HG02840 (cell line): ENCODE measurements at regions not wholly inside any gene's neighbourhood (a gene's known extent, or its start where the extent isn't known, plus 50 kb on each side); places are given as distances from the start of the nearest gene placed in this dataset.
"Not testable (repeated sequence)": the region's sequence is repeated elsewhere in the genome, so short reads cannot be mapped to it uniquely, and the experiment has no call there.

ENCODE experiments used
- ATAC-seq: cut with Tn5 transposase; IDR thresholded peaks from one replicate; pipeline ENCODE4 v1.9.1; 2021; ENCODE audit warnings: mild to moderate bottlenecking, moderate library complexity, moderate number of reproducible peaks; ENCODE audit not compliant: unreplicated experiment, low FRiP score

DNA sequence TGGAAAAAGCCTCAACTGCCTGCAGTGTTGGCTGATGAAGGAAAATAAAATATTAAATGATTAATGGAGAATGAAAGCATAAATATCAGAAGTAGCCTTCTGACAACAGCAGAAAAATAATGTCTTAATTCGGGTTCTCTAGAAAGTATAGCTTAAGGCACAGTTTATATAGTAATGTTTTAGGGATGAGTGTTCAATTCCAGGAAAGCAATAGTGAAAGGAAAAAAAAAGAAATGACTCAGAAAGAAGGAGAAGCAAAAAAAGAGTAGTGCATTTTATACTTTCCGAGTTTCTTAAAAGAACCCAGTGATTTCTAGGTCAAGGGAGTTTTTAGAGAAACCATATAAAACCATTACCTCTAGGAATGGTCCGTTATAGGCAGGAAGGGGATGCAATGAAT, 137.3 kb downstream of the HTR1B start:
- ATAC-seq = no peak

- ATAC-seq = no peak
Observed at GRCh38 chr6:77324866-77325265, 138.4 kb downstream of the HTR1B start.

DNA sequence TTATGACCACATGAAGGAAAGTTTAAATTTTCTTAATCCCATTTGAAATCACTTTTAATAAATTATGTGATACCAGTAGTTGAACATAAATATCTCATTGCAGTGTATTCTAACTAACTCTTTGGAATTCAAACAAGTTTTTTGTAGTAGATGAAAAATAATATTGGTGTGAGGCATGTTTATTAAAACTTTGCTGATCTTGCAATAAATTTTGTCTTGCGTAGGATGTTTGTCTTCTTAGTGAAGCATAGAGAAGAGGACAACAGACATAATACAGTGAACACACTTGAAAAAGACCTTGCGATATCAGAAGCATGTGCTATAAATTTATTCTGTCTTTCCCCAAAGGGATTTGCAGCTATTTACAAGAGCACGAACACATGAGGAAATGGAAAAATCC, 140.7 kb downstream of the HTR1B start:
- ATAC-seq = no peak

- ATAC-seq = no peak
Observed at GRCh38 chr6:77318256-77318655, 145.0 kb downstream of the HTR1B start.

- no peak for ATAC-seq
Observed at GRCh38 chr6:77313595-77313994, 149.7 kb downstream of the HTR1B start.

DNA sequence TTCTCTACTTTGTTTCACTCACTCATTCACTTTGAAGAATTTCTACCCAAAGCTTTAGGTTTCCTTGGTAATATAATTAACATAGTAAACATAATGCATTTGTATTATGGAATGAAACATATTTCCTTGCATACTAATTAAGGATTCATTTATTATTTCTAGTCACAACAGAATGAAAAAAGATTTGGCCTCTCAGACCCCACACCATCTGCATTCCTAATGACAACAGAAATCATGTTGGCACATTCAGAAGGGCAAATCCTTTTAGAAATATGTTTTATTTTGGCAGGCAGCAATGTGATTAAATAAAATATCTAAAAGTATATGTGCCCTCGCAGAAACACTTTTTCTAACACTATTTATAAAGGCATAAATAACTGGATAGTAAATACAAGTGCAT, 163.4 kb downstream of the HTR1B start:
- ATAC-seq = no peak

DNA sequence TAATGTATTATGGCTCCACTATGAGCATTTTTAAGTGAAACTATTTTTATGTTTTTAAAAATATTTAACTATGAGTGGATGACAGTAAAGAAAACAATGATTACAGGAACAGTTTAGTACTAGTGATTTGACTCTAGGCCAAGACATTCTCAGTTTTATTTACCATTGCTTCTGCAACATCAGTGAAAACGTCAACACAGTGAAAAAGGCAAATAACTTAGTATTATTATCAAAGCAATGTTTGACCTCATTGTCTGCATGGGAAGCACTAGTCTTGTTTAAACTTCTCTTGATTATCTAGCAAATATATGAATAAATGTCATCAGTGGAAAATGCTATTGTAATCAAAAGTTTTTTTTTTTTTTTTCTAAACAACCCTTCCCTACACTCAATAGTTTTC, 165.0 kb downstream of the HTR1B start:
- ATAC-seq = no peak

DNA sequence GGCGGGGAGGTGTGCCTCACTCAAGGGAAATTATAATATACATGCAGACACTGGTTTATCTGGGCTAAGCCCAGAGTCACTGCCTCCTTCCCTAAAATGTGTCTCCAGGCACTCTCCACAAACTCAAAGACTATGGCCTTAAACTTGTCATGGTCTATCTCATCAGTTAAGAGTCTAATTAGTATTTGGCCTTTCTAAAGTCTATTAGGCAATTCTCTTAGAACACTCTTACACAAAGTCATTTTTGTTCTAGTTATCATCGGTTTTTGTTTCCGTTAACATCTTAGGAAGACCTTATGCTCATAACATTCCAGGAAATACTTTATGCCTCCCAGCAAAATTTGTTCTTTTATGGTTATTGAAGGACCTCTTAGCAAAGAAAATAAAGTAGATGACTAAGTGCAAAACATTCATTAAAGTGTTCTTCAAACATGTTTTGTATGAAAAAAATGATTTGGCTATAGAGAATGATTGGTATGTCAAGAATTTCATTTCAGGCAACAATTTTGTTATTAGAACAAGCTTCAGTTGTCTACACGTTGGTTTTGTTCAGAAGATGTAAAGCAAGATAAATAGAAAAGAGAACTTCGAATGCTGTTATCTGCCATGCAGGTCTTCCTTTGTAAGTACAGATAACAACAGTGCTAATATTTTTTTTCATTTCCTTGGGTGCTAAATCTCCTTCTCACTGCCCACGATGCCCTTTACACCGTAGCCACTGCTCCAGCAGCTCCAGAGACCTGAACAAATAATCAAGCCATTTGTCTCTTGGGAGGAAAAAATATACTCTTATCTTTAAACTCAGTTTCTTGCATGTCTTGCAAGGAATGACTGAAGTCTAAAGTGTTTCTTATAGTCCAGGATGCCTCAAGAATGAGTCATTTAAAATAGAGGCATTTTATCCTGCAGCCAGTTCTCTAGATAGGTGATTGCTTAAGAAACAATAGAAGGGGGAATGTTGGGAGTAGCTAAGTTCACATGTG, 170.4 kb downstream of the HTR1B start:
- no peak for ATAC-seq

- no peak for ATAC-seq
Observed at GRCh38 chr6:77290798-77291197, 172.5 kb downstream of the HTR1B start.

DNA sequence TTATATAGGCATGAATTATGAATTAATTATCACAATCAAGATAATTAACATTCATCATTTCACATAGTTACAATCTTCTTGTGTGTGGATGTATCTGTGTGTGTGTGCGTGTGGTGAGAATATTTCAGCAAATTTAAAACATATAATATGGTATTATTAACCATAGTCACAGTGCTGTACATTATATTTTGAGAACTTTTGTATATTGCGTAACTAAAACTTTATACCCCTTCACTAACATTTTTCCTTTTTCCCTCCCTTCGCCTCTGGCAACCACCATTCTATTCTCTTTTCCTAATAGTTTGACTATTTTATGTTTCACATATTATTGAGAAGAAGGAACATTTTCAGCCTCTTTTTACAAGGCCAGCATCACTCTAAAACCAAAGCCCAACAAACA, 176.8 kb downstream of the HTR1B start:
- ATAC-seq = no peak

GRCh38 chr6:77273929-77274328, 189.4 kb downstream of the HTR1B start:
- no peak for ATAC-seq

DNA sequence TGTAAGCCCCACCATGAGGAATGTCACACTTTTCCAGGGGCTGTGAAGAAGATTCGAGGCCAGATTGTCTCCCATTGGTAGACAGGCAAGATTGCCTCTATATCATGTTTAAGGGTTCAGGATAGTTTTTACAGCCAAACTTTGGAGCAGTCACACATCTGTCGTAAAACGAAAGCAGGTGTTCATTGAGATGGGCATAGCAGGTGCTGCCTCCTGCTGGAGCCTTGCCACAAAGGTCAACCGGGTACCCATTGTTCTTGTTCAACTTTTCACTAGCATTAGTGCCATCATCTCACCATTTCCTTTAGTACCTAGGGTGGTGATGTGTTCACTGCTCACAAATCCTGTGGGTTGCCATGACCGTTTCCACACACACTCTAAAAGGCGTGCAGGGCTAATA, 198.3 kb downstream of the HTR1B start:
- ATAC-seq = no peak

DNA sequence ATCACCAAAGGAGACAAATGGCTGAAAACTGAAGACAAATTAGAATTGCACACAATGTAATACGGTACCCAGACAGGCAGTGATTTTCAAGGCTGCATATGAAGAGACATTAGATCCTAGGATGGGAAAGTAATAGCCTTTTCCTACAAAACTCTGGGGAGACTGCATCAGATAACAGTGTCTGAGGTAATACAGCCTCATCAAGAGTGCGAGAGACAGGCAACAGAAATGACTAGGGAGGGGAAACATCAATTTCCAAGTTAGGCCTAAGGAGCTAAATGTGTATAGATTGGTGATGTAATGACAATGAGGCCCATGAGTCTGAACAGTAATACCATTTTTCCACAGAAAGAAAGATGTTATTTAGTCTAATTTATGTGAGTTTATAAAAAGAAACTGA, 200.3 kb downstream of the HTR1B start:
- ATAC-seq = no peak

- ATAC-seq = not testable (repeated sequence)
Observed at GRCh38 chr6:77251801-77252200, 211.5 kb downstream of the HTR1B start.

- no peak for ATAC-seq
Observed at GRCh38 chr6:77249560-77249959, 213.7 kb downstream of the HTR1B start.

GRCh38 chr6:77245026-77245425, 218.3 kb downstream of the HTR1B start:
- no peak for ATAC-seq

DNA sequence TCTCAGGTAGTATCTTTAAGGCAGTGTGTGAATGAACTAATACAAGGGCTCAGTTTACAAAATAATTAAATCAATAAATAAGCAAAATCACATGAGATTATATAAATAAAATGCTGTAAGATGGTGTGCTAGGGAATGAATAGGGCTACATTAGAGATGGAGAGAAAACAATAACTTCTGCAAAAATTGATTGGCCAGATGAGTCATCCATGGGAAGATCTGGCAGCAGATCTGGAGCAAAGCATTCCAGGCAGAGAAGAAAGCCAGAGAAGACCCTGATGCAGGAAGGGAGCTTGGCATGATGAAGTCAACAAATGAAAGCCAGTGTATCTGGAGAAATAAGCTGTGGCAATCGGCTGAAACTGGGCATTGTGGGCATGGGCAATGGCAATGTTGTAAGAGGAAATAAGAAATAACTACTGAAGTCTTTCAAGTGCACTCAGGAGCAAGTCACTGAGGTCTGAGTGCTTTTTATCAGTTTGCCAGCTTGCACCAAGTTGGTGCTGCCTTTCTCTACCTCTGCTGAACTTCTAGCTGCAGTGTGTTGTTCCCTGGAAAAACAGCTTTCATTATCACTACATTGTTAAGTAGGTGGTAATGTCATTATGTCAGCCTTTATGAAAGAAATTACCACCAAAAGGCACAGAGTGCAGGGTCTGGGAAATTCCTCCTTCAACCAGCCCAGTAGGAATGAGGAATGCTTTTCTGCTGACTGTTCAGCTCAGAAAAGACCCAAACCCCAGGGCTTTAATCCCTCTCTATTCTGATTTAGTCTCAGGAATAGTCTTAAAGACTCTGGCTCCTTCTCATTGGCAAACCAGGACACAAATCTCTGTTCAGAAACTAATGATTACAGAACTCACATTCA, 231.6 kb downstream of the HTR1B start:
- no peak for ATAC-seq

- no peak for ATAC-seq
Observed at GRCh38 chr6:77228279-77228678, 235.0 kb downstream of the HTR1B start.

- no peak for ATAC-seq
Observed at GRCh38 chr6:77217896-77218295, 245.4 kb downstream of the HTR1B start.

GRCh38 chr6:77205936-77206335, 257.4 kb downstream of the HTR1B start:
- ATAC-seq = no peak

DNA sequence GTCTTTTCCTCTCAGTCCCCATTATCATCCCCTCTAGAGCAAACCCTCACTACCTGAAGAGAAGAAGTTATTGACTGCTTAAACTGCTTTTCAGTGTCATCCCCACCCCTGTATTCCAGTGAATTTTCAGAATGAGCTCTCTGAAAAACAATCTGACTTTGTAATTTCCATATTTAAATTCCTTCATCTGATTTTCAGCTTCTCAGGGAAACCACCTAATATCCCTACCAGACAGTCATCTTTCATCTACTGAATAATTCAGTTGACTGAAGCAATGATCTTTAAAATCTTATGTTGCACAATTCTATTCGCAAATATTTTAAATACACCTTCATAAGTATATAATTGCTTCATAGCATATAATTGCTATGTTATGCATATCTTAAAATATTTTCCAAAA, 258.7 kb downstream of the HTR1B start:
- no peak for ATAC-seq
